ENCODE measurements at regions not wholly inside any gene's neighbourhood (a gene's known extent, or its start where the extent isn't known, plus 50 kb on each side); places are given as distances from the start of the nearest gene placed in this dataset.

- Histone ChIP-seq H3K4me2 (ENCODE audit: insufficient read depth in 1 of 2, low read depth in 2 of 2, low read length in 2 of 2) (no peak overlapping the region), H3K79me2 (ENCODE audit: control insufficient read depth in 1 of 2, insufficient read depth in 2 of 2, low read length in 2 of 2) (no peaks in the 10 kb centered on the region), H3K4me3 (ENCODE audit: extremely low read depth in 1 of 4, insufficient read depth in 2 of 4, low read depth in 3 of 4, low read length in 4 of 4) (no peak overlapping the region), H3K9me3 (ENCODE audit: insufficient read depth in 2 of 2, low read depth in 1 of 2, low read length in 1 of 2) (no peaks in the 10 kb centered on the region), H2BK5ac (ENCODE audit: low read depth, low read length) (no peak overlapping the region), H2BK15ac (ENCODE audit: low read length) (no peak overlapping the region), H2BK20ac (ENCODE audit: low read length) (no peak overlapping the region), H3K4ac (replicated peaks; ENCODE audit: insufficient read length, low read depth, low read length) (no peak overlapping the region), H4K91ac (replicated peaks; ENCODE audit: insufficient read length, low read length) (no peak overlapping the region), H2AK5ac (ENCODE audit: low read depth, low read length) (no peak overlapping the region), H3K36me3 (ENCODE audit: control insufficient read depth in 2 of 4, insufficient read depth in 4 of 4, low read length in 3 of 4) (no peaks in the 10 kb centered on the region), H3K4me1 (replicated peaks in 1 of 4; ENCODE audit: control insufficient read depth in 3 of 4, insufficient read depth in 4 of 4, low read length in 3 of 4) (no peaks in the 10 kb centered on the region; a peak in 1 of 7 replicates), H2BK12ac (ENCODE audit: low read depth, low read length) (no peak overlapping the region), H4K8ac (ENCODE audit: extremely low read depth, insufficient read depth, low read length) (no peak overlapping the region), H3K23ac (ENCODE audit: insufficient read length) (no peak overlapping the region), H3K56ac (replicated peaks; ENCODE audit: insufficient read length, low read depth, low read length) (no peak overlapping the region), H3K27me3 (replicated peaks in 1 of 4; ENCODE audit: control insufficient read depth in 3 of 4, extremely low read depth in 1 of 4, insufficient read depth in 3 of 4, low read length in 3 of 4) (no peaks in the 10 kb centered on the region), H2BK120ac (replicated peaks; ENCODE audit: low read depth, low read length) (no peak overlapping the region), H4K20me1 (replicated peaks in 1 of 2; ENCODE audit: control insufficient read depth in 1 of 2, insufficient read depth in 2 of 2, low read length in 2 of 2) (no peaks in the 10 kb centered on the region), H3K79me1 (ENCODE audit: low read depth, low read length) (no peaks in the 10 kb centered on the region), H3K27ac (ENCODE audit: low read depth, low read length) (no peak overlapping the region), H2AFZ (ENCODE audit: low read length) (no peak overlapping the region), H3K23me2 (ENCODE audit: low read depth, low read length) (no peaks in the 10 kb centered on the region), H4K5ac (ENCODE audit: insufficient read length, low read depth, low read length) (no peak overlapping the region), H3K9ac (replicated peaks in 1 of 4; ENCODE audit: extremely low read depth in 1 of 4, low read depth in 3 of 4, low read length in 3 of 4) (no peak overlapping the region), H3K18ac (ENCODE audit: extremely low read depth, low read length) (no peak overlapping the region), H3K14ac (ENCODE audit: insufficient read length) (no peak overlapping the region)
- no peak for DNase-seq (ENCODE audit: low read depth in 1 of 2, low spot score in 2 of 2)
- FAIRE-seq: no peak
- WGBS, 2 experiments (ENCODE audit: extremely low coverage in 1 of 2, insufficient coverage in 1 of 2, insufficient read length in 1 of 2, insufficient replicate concordance in 2 of 2, low coverage in 1 of 2, low lambda C conversion rate in 2 of 2, missing lambda C conversion rate in 1 of 2): 95% methylated on average over 3 of the region's 3 CpGs; no CpG with 5 or more reads in 1 of the 2 experiments
- CTCF ChIA-PET (ENCODE audit: partially characterized antibody): interaction anchor here (2.7 kb wide), 1 partner anchor 17 kb away, joined by 9 read pairs; no protein-coding TSS in a partner anchor
- no peak for TF ChIP-seq CTCF (IDR thresholded peaks at IDR 0.05; ENCODE audit: control extremely low read depth in 1 of 3, insufficient read depth in 1 of 3, low read depth in 1 of 3, low read length in 3 of 3)
- TF ChIP-seq CTBP2 (IDR thresholded peaks at IDR 0.05; ENCODE audit: borderline replicate concordance, insufficient read depth, insufficient read length, low read length): no peak
- no peak for TF ChIP-seq NRF1 (IDR thresholded peaks at IDR 0.05; ENCODE audit: low read depth, low read length)
- no peak for TF ChIP-seq TBP (IDR thresholded peaks at IDR 0.05; ENCODE audit: low read depth, low read length)
- no peak for TF ChIP-seq EGR1 (IDR thresholded peaks at IDR 0.05; ENCODE audit: borderline replicate concordance, low read depth, low read length)
- no peak for TF ChIP-seq BACH1 (IDR thresholded peaks at IDR 0.05; ENCODE audit: low read length)
- no peak for TF ChIP-seq SRF (IDR thresholded peaks at IDR 0.05; ENCODE audit: low read depth, low read length)
- POLR2A ChIA-PET (ENCODE audit: partially characterized antibody): no interaction called here
These were observed 225.4 kb upstream of the UBE2E2 start for GRCh38 chr3:22977650-22978289.

All from H1 (cell line).